ENCODE measurements at regions not wholly inside any gene's neighbourhood (a gene's known extent, or its start where the extent isn't known, plus 50 kb on each side); places are given as distances from the start of the nearest gene placed in this dataset.

DNA sequence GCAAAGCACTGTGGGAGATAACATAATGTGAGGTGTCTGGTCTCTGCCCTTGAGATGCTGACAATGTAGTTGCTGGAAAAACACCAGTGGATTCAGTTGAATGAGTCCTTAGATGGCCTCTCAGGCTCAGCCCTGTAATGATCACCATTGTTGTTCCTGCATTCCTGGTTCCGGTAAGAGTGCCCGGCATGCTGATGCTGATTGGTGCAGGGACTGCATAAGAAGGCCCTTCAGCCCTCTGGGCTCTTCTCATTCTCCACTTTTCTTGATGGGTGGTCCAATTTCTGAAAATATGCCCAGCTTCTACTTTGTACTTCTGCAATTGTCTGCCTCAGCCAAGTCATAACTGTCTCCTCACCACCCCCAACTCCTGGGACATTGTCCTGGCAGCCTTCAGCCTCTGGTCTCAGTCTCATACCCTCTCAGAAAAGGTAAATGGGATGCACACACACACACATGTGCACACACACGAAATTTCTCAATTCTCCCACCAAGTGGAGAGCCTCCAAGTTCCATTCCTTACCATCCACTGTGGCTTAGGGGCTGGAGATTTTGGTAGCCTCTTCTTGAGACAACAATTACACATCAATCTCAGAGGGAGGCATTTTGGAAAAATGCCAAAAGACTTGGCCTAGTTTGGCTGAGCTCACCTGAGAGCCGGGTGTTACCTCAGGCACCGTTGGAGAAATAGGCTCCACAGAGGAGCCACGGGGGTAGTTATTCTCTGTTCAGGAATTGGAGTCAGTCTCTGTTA, 314.9 kb downstream of the RPS24 start:
- DNase-seq, result no peak

DNA sequence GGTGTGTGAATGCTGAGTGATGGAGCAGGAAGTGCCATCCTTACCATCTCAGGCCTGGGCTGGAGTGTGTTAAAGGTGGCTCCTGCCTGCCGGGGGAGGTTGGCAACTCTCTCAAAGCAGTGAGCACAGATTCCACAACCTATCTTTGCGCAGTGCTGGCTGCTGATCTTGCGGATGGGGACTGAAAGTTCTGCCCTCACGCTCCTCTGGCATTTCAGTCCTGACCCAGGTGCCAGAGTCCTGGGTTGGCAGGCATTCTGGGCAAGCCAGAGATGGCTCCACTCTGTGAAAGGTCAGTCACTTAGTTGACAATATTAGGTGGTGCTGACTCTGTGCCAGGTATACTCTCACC, 315.5 kb downstream of the RPS24 start:
- no peak for DNase-seq

DNA sequence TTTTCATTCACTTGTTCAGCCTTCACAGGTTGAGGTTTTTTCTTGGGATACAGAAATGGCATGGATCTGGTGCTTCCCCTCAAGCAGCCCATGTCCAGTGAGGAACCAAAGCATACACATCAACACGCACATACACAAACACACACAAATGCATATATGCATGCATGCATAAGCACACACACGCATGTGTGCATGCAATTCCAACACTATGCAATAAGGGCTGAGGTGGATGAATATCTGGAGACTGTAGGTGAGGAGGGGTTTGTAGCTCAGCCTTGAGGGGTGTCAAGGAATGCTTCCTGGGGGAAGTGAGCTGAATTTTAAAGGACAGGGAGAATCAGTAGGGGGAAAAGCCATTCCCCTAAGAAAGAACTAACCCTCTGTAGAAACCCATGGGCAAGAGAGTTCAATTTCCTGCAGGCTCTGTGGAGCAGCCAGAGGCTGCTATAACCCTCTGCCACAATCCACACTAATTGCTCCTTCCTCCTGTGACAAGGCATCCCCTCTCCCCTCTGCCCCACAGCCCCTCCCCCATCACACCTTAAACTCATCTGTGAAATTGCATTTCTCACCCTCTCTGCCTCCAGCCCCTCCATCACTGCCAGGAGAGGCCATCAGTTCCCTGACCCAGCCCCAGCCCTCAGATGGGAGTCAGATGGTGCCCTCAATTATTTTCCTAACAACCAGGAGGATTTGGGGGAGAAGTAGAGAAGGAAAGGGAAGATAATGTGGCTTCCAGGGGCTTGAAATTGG, 316.4 kb downstream of the RPS24 start:
- DNase-seq, result no peak

DNA sequence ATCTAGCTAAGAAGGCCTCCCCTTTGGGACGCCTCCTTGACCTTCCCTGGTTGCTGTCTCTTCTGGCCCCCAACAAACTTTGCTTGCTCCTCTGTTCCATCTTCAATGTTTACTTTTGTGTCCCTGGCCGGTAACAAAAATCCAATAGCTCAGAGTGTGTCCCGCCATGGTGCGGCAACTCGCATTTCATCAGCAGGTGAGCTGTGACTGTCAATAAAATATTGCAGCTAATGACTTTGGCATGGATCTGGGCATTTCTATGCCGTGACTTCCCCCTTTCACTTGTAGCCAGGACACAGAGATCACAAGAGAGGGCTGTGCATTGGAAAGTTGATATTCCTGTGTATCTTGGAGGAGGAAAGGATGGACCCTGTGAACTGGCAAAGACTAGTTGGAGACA, 317.6 kb downstream of the RPS24 start:
- DNase-seq, result no peak

DNA sequence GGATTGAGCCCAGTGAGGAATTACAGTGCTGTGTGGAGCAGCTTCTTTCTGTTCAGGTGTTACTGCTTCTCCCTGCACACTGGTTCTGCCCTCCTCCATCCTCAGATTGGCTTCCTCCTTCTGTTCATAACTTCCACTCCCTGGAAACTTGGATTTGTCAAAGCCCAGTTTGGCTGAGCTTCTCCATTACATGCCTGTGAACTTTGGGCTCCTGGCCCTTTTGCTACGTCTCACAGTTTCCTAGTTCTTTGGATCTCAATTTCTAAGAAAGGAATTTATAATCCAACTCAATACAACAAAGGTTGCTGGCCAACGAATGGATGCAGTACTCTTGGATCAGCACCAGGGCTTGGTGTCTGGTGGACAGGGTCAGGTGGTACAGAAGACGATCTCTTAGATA, 318.1 kb downstream of the RPS24 start:
- DNase-seq, result no peak

DNA sequence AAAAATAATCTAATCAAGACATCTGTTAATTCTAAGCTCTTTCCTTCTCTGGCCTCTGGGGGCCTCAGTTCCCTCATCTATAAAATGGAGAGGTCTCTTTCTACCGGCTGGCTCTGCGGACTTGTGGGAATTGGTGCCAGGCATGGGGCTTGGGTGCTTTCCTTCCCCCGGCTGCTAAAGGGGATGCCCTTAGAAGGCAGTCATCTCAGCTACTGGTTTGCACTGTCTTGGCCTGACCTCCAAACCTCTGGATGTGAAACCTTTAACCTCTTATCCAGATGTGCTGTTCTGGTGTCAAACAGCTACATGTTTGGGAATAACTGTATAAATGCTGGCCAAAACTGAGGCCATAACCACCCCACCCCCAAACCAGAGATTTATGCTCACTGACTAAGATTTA, 320.0 kb downstream of the RPS24 start:
- DNase-seq, result no peak

DNA sequence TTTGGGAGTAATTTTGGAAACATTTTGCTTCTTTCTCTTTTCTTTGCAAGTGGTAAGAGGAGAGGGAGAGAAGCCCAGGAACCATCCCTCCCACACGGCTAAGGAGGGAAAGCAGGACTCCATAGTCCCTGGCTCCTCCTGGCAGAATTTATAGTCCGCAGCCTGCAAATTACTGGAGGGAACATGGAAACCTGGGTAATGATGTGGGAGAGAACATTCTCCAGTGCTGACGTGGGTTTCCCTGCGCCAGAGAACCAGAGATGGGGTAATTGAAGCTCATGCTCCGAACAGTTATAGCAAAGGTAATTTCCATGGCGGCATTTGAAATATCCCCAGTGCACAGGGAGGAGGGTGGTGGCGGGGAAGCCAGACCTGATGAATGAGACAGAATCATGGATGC, 320.4 kb downstream of the RPS24 start:
- DNase-seq, result no peak

DNA sequence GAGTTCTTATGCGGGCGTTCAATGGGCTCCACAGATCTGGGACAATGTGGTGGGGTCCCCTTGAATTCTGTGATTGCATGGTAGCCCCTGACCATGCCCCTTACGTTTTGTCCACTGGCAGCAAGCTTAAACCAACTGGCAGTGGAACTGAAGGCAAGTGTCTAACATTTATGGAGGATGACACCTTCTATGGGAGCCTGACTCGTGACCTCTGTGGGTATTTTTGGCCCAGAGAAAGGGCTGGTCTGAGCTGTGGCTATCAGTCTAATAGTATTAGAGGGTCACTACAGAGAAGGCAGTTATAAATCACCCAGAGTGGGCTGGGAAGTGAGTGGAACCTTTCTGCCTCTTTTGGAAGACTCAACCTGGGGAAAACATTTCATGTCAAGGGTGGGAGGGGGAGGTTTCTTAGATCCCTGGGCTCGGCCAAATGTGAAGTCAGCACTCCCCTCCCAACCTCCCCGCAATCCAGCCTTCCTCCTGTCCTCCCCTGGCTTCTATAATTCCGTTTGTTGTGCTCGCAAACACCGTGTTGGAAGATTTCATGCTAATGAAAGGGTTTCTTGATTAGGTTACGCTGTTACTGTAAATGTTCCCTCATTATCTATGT, 322.7 kb downstream of the RPS24 start:
- no peak for DNase-seq

DNA sequence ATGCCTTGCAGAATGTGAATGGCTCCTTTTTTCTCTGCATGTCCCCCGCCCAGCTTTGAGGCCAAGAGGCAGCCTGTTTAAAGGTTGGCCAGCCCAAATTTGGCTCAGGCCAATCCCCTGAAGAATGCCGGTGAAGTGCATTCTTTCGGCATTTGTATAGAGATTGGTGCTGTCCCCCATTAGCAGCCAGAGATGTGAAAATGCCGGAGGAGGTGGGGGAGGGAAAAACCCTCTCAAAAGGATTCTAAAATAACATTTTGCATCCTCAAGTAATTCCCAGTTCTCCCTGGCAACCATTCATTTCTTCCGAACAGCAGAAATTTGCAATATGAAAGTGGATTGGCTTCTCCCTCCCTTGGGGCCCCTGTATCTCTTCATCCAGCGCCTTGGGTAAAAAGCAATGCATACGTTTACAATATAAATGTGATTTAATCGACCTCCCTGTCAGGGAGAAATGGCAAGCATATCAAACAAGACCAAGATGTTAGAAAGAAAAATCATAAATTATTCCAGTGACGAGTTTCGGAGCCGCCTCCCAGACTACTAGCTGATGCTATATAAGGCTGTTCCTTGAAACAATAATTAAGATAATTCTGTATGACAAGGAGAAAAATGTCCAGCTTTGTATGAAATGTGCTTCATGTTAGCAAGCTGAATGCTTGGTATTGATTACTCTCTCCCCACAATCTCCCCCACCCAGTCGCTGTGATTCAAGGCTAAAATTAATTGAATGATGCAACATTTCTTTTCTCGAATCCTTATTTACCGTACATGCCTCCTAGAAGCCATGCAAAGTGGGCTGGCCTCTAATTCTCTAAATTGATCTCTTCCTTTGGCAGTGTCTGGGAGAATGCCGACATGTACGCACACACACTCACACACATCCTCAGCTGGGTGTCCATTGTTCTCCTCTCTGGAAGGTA, 323.7 kb downstream of the RPS24 start:
- no peak for DNase-seq

DNA sequence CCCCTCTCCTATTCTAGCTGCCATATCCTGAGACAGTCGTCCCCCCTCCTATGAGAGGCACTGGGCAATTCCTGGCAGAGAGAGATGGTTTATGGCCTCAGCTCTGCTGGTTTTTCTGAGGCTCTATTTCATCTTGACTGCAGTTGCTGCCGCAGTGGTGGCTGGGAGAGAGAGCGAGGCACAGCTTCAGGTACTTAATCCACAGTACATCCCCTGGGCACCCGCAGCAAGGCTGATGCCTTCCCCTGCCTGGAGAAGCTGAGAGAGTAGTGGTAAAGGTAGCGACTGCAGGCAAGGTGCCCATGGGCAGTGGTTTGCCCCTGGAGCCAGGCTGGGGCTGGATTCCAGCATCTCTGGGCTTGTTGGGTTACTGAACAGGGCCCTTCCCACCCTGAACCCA, 324.7 kb downstream of the RPS24 start:
- DNase-seq, result no peak

DNA sequence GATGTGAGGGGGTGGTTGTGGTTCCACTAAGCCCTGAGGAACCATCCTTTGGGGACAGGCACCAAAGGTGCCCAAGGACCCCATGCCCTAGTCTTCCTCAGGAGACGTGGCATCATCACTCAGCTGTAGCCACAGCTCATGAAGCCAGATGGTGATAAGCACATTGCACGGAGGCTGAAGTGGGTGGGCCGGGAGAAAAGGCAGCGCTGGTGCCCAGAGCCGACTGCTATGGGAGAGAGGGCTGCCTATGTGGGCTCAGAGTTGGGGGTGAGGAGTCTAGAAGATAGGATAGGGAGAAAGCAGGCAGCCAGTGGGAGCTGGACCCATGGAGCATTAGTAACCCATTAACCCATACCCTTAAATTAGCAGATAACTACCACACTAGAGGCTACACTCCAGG, 325.3 kb downstream of the RPS24 start:
- no peak for DNase-seq

DNA sequence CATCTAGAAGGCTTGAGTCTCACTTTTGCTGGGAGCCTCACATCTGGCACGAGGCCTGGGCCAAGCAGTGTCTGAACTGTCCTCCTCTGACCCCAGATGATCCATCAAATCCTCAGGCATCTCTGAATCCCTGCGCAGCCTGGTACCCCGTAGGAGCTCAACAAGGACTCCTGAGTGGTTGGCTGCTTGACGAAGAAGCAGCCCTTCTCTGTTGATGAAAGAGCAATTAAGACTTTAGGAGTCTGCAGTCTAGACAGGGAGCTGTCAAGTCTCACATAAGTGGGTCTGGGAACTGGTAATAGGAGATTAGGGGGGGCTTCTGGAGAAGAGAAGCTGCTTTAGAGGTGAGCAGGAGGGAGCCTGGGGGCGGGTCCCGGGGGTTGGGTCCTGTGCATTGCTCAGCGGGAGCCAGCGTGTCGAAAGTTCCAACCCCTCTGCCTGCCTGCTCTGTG, 326.0 kb downstream of the RPS24 start:
- DNase-seq, result no peak

DNA sequence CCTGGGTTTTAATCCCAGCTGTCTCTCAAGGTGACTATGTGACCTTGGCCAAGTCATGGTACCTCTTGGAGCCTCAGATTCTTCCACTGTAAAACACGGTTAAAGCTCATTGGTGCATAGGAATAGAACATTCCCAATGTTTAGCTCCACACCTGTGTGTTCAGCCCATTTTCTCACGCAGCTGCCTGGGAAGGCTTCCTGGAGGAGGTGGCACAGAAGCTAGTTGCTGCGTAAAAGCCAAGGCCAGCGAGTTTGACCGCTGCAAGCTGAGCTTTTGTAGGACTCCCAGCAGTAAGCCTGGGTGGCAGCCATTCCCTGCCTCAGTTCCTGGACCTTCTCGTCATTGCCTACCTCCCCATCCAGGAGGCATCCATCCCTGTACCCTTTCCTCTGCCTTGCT, 326.6 kb downstream of the RPS24 start:
- DNase-seq, result no peak

DNA sequence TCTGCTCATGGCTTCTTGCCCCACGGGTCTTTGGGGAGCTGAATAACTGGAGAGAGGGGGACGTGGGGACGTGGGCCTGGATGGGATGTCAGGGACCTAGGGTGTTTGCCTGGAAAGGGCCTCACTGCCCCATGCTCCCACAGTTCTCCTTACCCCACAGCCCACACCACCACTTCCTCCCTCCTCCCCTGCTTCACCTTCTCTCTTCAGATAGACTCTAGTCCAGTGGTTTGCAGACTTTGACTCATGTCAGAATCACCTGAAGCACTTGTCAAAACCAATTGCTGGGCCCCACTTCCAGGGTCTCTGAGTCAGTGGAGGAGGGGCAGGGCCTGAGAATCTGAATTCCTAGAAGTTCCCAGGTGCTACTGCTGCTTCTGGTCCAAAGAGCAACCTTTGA, 327.4 kb downstream of the RPS24 start:
- DNase-seq, result no peak

DNA sequence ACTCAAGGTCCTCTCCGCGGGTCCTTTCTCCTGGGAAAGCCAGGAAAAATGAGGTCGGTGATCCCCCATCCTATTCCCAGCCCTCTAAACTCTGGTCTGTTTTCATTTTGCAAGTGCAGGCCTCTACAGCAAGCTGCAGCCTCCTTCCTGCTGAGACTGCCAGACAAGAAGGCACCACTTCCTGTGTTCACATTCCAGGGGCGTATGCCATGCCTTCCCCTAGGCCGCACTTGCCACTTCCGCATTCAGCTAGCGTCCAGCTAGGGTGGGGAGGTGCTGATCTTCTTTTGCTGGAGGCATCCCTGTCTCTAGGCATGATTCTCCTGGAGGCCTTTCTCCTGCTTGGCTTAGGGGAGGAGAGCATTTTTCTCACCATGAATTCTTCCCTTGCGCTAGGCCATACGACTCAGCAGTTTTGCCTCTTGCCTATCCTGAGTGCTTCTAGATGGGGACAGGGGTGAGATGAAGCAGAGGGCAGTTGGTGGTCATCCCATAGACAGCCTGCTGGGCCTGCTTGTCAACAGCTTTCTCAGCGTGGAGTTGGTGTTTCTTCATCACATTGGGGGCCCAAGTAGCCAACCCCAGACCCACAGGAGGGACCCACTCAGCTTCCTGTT, 328.9 kb downstream of the RPS24 start:
- no peak for DNase-seq

DNA sequence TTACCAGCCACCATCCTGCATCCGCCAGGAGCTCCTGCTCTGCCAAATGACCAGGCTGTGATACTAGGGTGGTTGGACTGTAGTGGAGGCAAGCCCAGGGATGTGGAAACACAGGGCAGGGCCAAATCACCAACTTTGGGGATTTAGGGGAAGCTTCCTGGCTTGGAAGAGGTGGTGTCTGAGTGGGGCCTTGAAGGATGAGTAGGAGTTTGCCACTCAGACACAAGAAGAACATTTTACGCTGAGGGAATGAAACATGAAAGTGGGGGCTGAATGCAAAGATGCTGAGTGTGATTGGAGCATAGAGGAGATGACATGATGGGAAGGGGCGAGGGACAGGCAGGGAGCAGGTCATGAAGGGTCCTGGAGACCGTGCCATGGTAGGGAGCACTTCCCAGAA, 329.5 kb downstream of the RPS24 start:
- DNase-seq, result no peak

DNA sequence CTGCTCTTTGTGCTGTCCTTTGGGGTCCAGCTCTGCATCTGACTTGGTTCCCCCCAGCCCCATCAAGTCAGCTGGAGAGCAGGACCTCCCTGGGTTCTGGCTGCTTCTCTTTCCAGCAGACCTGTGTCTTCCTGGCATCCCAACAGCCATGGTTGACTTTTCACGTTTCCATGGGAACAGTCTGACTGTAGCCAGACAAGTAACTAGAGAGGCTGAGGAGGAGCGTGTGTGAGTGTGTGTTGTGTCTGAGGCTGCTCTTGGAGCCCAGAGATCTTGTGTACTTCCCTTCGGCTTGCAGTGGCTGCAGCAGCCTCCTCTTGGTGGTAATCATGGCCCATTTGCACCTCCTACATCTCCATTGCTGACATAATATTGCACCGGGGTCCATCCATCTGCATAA, 332.0 kb downstream of the RPS24 start:
- DNase-seq, result no peak

DNA sequence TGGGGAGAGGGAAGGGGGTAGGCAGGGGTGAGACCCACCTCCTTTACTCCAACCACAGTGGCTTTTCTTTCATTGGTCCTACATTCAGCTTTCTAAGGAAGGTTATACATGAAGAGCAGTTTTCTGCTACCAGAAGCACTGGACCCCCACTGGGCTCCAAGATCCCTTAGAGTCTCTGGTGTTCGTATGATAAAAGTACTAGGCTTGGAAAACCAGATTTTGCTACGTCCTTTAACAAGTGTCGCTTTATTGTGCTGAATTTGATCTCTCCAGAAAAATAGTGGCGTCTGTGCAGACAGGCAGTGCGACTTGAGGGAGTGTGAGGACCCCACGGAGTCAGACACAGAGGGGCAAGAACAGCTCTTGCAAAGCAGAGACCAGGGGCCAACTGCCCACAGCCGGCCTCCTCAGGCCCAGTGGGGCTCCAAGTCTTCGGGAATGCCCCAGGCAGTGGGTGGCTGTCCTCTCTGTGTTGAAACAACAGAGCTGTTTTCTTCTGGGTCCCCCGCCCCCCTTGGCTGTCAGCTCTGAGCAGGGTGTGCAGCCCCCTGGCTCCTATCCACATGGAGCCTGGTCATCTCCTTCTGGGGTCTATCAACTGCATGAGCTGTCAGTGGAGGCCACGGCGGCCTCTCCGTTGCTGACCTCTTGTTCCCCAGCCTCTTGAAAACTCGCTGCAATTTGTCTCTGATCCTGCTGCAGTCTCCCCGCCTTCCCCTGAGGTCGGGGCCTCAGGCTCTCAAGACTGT, 333.2 kb downstream of the RPS24 start:
- no peak for DNase-seq

DNA sequence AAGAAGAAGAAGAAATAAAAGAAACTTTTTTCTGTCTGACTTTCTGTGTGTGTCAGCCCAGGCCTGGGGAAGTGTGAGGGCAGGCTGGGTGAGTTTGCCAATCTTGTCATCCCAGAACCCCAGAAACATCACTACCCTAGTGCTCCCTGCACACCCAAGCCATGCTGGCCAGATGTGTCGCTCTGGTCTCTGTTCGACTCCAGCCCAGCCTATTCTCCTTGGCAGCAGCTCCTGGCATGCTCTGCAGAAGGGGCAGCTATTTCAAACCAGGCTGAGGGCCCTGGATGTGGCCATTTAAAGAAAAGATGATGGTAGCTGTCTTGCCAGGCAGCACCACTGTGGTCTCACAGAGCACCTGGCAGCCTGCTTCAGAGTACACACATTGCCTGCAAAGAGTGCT, 334.1 kb downstream of the RPS24 start:
- no peak for DNase-seq

DNA sequence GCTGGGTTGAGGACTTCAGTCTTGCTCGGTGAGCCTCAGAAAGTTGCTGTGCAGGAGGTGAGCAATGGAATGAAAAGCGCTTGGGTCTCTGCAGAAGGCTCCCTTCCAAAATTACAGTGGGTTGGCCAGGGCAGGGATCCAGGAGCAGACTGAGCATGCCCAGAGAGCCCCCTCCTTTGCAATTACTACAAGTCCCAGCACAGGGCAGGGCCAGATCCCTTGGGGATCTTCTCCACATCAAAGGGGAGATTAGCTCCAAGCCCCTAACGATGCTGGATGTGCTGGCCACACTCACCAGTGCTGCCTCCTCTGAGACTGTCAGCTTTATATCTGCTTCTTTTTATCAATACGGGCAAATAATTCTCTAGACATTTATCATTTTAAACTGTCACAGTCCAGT, 337.5 kb downstream of the RPS24 start:
- no peak for DNase-seq

DNA sequence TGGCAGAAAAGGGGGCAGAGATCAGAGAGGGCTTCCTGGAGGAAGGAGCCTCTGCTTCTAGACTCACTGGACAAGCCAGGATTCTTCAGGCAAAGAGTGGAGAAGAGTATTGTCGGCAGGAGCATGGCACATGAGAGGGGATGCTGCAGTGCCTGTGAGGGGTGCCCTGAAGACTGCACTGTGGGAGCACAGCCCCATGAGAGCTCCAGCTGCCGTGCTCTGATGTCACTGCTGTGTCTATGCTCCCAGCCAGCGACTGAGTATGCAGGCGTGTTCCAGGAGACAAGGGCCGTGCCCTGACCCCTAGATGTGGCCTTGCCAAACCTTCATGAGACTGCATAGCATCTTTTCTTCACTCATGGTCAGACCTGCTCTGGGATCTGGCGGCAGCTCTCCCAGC, 339.1 kb downstream of the RPS24 start:
- DNase-seq, result no peak
